HG03196 (cell line): ENCODE measurements at regions not wholly inside any gene's neighbourhood (a gene's known extent, or its start where the extent isn't known, plus 50 kb on each side); places are given as distances from the start of the nearest gene placed in this dataset.

ENCODE experiments used
- ATAC-seq: cut with Tn5 transposase; IDR thresholded peaks from one replicate; pipeline ENCODE4 v1.9.1; 2021; ENCODE audit not compliant: unreplicated experiment

- ATAC-seq, result no peak
Measured at GRCh38 chr17:14910916-14911315, 354.2 kb downstream of the PMP22 start.

- no peak for ATAC-seq
Measured at GRCh38 chr17:14904386-14904785, 360.7 kb downstream of the PMP22 start.

GRCh38 chr17:14903854-14904253 lies 361.3 kb downstream of the PMP22 start:
- ATAC-seq, result no peak

DNA sequence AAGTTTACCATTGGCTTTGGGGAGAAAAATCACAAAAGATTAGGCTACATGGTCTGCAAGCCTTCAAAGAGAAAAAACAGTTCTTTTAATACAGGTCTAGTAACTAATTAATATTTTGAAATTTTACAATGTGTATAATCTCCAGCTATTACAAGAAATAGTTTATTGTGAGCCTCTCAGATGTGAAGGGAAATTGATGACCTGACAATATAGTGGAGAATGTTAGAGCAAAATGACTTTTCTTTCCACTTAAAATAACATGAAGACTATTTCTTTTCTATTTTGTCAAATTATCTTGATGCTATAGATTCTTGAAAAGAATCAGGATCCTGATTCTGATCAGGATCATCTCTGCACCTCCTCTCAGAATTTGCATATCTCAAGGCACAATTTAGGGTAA lies 362.3 kb downstream of the PMP22 start:
- ATAC-seq, result no peak

- ATAC-seq, result no peak
Measured at GRCh38 chr17:14902297-14902696, 362.8 kb downstream of the PMP22 start.

DNA sequence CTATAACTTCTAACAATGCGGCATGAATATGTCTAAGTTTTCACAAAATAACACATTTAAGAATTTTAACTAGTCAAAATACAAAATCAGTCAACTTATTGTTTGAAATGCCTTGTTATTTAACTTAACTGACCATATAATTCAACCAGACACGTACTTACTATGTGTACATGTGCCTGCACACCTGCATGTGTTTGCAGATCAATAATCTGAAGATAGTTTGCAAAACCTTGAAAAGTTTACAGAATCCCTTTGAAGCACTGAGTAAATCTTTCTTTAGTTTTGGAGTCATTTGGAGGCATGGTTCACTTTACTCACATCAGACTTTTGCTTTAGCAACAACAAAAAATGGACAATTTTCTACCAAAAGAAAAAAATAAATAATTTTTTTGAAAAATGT lies 363.8 kb downstream of the PMP22 start:
- no peak for ATAC-seq

GRCh38 chr17:14886200-14886739 lies 378.9 kb downstream of the PMP22 start:
- no peak for ATAC-seq

GRCh38 chr17:14882131-14882530 lies 383.0 kb downstream of the PMP22 start:
- no peak for ATAC-seq

DNA sequence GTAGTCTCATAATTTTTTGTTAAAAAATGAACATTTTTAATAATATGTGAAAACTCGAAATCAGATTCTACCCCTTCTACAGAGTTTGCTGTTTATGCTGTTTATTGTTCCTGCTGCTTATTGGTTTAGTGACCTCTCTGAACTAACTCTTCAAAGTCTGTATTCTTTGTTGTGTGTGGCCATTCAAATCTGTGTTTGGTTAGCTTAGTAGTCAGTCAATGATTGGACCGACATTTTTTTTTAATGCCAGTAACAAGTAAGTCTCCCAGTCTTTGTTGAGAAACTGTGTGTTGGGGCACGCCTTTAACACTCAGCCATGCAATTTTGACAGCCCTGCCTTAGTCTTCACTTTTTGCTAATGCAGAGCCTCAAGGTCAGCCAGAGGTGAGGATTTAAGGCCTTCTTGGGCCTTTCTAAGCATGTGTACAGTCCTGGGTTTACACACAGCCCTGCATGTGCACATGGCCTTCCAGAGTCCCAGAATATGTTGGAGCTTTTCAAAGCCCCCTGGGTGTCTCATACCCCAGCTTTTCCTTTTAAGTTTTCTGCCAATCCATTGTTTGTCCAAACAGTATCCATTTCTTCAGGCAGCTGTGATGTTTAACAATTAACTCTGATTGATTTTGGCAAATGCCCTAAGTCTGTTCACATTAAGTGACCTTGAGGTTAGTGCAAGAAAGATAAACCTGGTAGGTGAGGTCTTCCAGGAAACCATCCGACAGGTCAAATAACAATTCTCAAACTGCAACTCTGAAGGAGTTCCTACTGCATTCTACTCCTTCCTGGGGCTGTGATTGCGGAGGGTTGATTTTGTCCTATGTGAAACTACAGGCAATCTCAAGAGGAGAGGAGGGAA lies 389.3 kb downstream of the PMP22 start:
- no peak for ATAC-seq

DNA sequence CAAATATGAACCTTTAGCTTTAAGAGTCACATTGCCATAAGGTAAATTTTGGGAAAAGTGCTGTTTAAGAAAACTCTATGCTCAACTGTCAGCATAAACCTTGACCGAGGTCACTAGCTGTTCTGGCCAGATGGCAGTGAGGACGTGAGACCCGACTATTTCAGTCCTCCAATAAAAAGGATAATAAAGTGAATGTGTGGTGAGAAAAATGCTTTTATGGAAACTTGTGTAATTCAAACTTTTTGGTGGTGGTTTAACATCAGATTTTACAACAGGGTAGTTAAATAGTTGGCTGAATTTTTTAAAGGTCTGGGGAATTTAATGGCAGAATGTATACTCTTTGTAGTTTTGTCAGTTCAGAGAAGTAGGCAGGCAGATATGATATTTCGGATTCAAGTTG lies 391.1 kb downstream of the PMP22 start:
- no peak for ATAC-seq

GRCh38 chr17:14873540-14873939 lies 391.6 kb downstream of the PMP22 start:
- ATAC-seq, result no peak

- ATAC-seq, result no peak
Measured at GRCh38 chr17:14871921-14872320, 393.2 kb downstream of the PMP22 start.

GRCh38 chr17:14866266-14866665 lies 398.9 kb downstream of the PMP22 start:
- ATAC-seq, result no peak

DNA sequence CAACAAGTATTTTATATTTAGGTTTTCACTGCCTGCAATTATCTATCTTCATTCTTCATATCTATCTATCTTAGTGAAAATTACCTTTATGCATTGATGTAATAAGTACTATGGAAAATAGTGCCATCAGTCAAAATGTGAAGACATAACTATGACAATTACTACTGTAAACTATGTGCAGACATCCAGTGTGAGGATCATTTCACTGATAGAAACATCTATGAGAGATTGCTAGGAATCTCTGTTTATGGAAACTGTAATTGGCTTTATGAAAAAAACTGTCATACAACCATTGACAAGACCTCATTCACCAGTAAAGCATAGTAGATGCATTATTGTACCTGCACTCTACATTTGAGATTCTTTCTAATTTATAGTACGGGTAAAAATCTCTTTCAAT lies 401.0 kb downstream of the PMP22 start:
- ATAC-seq, result no peak

DNA sequence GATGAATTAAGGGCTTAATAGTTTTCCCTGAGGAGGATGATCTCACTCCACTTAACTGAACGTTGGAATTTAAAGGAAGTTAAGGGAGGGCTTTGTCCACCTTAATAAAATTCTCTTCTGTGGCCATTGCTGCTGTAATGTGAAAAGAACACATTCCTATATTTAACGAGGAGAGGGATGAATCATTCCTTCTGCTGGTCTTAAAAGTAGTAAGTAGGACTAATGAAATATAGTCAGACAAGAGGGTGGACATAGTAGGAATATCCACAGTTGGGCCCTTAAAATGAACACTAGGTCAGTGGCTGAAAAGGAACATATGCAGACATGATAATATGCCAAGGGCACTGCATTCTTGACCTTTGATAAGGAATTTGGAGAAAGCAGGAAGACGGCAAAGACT lies 405.6 kb downstream of the PMP22 start:
- ATAC-seq, result no peak

- ATAC-seq, result no peak
Measured at GRCh38 chr17:14856176-14856575, 408.9 kb downstream of the PMP22 start.

DNA sequence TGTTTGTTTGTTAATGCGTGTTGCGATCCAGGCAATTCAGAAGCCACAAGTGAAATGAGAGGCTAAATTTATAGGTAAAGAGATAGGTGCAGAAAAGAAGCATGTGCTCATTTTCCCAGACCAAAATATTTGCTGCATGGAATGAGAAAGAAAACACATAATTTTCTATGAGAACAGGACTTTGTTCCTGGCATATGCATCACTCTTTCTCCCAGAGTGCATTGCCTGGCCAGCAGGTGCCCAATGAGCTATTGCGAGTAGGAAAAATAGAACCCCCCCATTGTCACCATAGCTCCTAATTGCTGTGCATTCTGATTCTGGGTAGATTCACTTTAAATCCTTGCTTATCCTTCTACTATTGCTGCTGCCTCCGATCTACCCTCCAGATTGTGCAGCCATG lies 410.4 kb downstream of the PMP22 start:
- ATAC-seq, result no peak

DNA sequence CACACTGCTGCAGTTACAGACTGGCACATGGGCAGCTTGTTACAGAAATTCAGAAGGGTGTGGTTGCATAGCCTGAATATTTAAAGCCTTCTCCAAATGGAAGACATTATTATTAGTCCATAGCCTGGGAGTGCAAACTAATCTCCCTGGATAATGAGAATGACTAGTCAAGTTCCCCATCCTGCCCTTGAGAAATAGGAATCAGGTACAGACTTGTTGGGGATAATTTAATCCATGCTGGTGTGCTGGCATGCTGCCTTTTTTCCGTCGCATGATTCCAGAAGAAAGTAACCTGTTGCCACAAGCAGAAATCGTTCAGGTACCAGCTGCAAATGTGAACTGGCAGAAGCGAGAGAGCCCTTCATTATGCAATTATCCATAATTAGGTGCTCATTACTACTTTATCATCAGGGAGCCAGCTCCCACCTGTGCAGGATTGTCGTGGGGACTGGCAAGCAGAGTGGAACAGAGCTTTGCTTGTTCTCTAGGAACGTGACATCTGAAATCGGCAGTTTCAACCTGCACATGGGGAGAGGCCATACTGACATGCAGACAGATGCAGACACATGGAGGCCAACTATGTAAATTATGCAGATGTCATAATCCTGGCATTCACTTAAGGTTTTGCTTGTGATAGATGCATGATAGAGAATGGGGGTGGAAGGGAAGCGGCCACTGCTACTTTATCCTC lies 419.4 kb downstream of the PMP22 start:
- ATAC-seq, result no peak

GRCh38 chr17:14843086-14843795 lies 421.9 kb downstream of the PMP22 start:
- no peak for ATAC-seq

DNA sequence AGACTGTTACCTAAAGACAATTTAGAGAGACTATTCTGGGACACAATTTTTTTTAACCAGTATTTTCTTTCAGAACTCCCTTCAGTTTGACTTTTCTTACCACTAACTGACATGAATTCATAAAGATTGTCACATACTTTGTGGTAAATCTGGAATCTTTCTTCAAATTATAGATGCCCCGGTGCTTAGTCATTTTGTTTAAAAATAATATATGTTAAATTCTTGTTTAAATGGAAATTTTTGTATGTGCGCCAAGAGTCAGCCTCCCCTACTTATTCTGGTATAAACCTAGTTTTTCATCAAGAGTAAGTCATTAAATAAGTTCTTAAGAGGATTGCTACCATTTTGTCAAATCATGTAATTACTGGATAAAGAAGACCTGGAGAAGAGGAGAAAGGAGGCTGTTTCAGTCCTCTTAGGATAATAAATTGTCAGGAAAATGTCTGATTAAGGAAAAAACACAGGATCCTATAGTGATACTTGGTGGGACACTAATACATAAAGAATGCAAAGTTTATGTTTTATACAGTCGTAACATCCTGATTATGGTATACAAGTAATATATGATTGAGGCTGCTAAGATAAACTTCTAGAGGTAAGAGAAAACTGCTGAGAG lies 424.4 kb downstream of the PMP22 start:
- no peak for ATAC-seq

- ATAC-seq, result no peak
Measured at GRCh38 chr17:14838567-14838966, 426.6 kb downstream of the PMP22 start.
